Adipocyte (in vitro differentiated cells): ENCODE measurements at regions not wholly inside any gene's neighbourhood (a gene's known extent, or its start where the extent isn't known, plus 50 kb on each side); places are given as distances from the start of the nearest gene placed in this dataset.
"Not testable (repeated sequence)": the region's sequence is repeated elsewhere in the genome, so short reads cannot be mapped to it uniquely, and the experiment has no call there.

Source experiments
- DNase-seq: peaks from one replicate; pipeline ENCODE4 v3.0.0-alpha.2; 2015; ENCODE audit warnings: low read depth
- H3K27me3 ChIP-seq: replicated peaks from 2 replicates; pipeline ENCODE4 v1.7.0; 2013; ENCODE audit warnings: mild to moderate bottlenecking, low read length, moderate library complexity; ENCODE audit not compliant: control insufficient read depth, insufficient read depth
- H3K36me3 ChIP-seq: 2 replicates; pipeline ENCODE4 v1.7.0; 2013; ENCODE audit warnings: low read length, mild to moderate bottlenecking, moderate library complexity; ENCODE audit not compliant: control insufficient read depth, insufficient read depth, severe bottlenecking
- H3K4me1 ChIP-seq: 2 replicates; pipeline ENCODE4 v1.7.0; 2013; ENCODE audit warnings: mild to moderate bottlenecking, low read length, moderate library complexity; ENCODE audit not compliant: control insufficient read depth, insufficient read depth
- H3K4me3 ChIP-seq: 2 replicates; pipeline ENCODE4 v1.7.0; 2013; ENCODE audit warnings: mild to moderate bottlenecking, low read length, moderate library complexity
- H3K9ac ChIP-seq: 2 replicates; pipeline ENCODE4 v1.7.0; 2013; ENCODE audit warnings: mild to moderate bottlenecking, low read length, moderate library complexity
- H3K9me3 ChIP-seq: 2 replicates; pipeline ENCODE4 v1.7.0; 2013; ENCODE audit warnings: mild to moderate bottlenecking, low read length, moderate library complexity; ENCODE audit not compliant: control insufficient read depth

GRCh38 chr3:78494851-78495250 is 1272.9 kb downstream of the ROBO1 start:
- Histone ChIP-seq H3K36me3 (no peaks in the 10 kb centered on the region), H3K27me3 (no peaks in the 10 kb centered on the region), H3K4me1 (peaks cover 7% of the 10 kb centered on the region), H3K9me3 (no peaks in the 10 kb centered on the region), H3K4me3 (no peak overlapping the region), H3K9ac (no peak overlapping the region)
- no peak for DNase-seq

- H3K4me1 ChIP-seq, result peaks cover 7% of the 10 kb centered on the region
- no peaks in the 10 kb centered on the region for H3K9me3 ChIP-seq
- H3K36me3 ChIP-seq, result no peaks in the 10 kb centered on the region
- no peak for DNase-seq
- H3K9ac ChIP-seq, result no peak overlapping the region
- no peak overlapping the region for H3K4me3 ChIP-seq
- no peaks in the 10 kb centered on the region for H3K27me3 ChIP-seq
These were observed 1272.5 kb downstream of the ROBO1 start for GRCh38 chr3:78495301-78495700.

- no peaks in the 10 kb centered on the region for H3K36me3 ChIP-seq
- no peak overlapping the region for H3K9ac ChIP-seq
- H3K9me3 ChIP-seq, result no peaks in the 10 kb centered on the region
- no peak overlapping the region for H3K4me3 ChIP-seq
- DNase-seq, result no peak
- no peaks in the 10 kb centered on the region for H3K27me3 ChIP-seq
- peaks cover 7% of the 10 kb centered on the region for H3K4me1 ChIP-seq
These were observed 1271.3 kb downstream of the ROBO1 start for GRCh38 chr3:78496501-78496900.

GRCh38 chr3:78497021-78497420 is 1270.8 kb downstream of the ROBO1 start:
- Histone ChIP-seq H3K9me3 (no peaks in the 10 kb centered on the region), H3K4me3 (no peak overlapping the region)

GRCh38 chr3:78497767-78498166 is 1270.0 kb downstream of the ROBO1 start:
- Histone ChIP-seq H3K4me3 (no peak overlapping the region), H3K27me3 (no peaks in the 10 kb centered on the region), H3K9me3 (no peaks in the 10 kb centered on the region), H3K36me3 (no peaks in the 10 kb centered on the region), H3K4me1 (peaks cover 7% of the 10 kb centered on the region), H3K9ac (no peak overlapping the region)
- DNase-seq, result peak; percentile 44

More at GRCh38 chr3:78497021-78497420, 1270.8 kb downstream of the ROBO1 start:
- Histone ChIP-seq H3K27me3 (no peaks in the 10 kb centered on the region), H3K4me1 (peaks cover 7% of the 10 kb centered on the region), H3K9ac (no peak overlapping the region), H3K36me3 (no peaks in the 10 kb centered on the region)
- DNase-seq, result peak; percentile 25

GRCh38 chr3:78506061-78506460 is 1261.7 kb downstream of the ROBO1 start:
- Histone ChIP-seq H3K27me3 (no peaks in the 10 kb centered on the region), H3K4me3 (no peak overlapping the region), H3K4me1 (no peaks in the 10 kb centered on the region), H3K36me3 (no peaks in the 10 kb centered on the region), H3K9ac (no peak overlapping the region), H3K9me3 (no peaks in the 10 kb centered on the region)
- DNase-seq, result no peak

- Histone ChIP-seq H3K27me3 (no peaks in the 10 kb centered on the region), H3K4me3 (no peak overlapping the region), H3K36me3 (no peaks in the 10 kb centered on the region), H3K9ac (no peak overlapping the region), H3K4me1 (no peaks in the 10 kb centered on the region), H3K9me3 (no peaks in the 10 kb centered on the region)
- DNase-seq, result peak; percentile 25
These were observed 1261.1 kb downstream of the ROBO1 start for GRCh38 chr3:78506581-78507195.

- Histone ChIP-seq H3K9ac (no peak overlapping the region), H3K36me3 (no peaks in the 10 kb centered on the region), H3K27me3 (no peaks in the 10 kb centered on the region), H3K4me3 (no peak overlapping the region), H3K4me1 (no peaks in the 10 kb centered on the region), H3K9me3 (no peaks in the 10 kb centered on the region)
- peak; percentile 21 for DNase-seq
These were observed 1260.4 kb downstream of the ROBO1 start for GRCh38 chr3:78507196-78507984.

GRCh38 chr3:78511840-78512239 is 1256.0 kb downstream of the ROBO1 start:
- H3K9ac ChIP-seq, result no peak overlapping the region
- H3K4me1 ChIP-seq, result no peaks in the 10 kb centered on the region
- H3K36me3 ChIP-seq, result no peaks in the 10 kb centered on the region
- H3K9me3 ChIP-seq, result no peaks in the 10 kb centered on the region
- no peaks in the 10 kb centered on the region for H3K27me3 ChIP-seq
- no peak for DNase-seq
- H3K4me3 ChIP-seq, result no peak overlapping the region

GRCh38 chr3:78512786-78513185 is 1255.0 kb downstream of the ROBO1 start:
- not testable (repeated sequence) for H3K27me3 ChIP-seq, H3K36me3 ChIP-seq, H3K4me1 ChIP-seq, H3K9me3 ChIP-seq, H3K9ac ChIP-seq, DNase-seq, H3K4me3 ChIP-seq

- Histone ChIP-seq H3K4me1 (peaks cover 3% of the 10 kb centered on the region), H3K9ac (no peak overlapping the region), H3K36me3 (no peaks in the 10 kb centered on the region), H3K27me3 (no peaks in the 10 kb centered on the region), H3K4me3 (no peak overlapping the region), H3K9me3 (no peaks in the 10 kb centered on the region)
- DNase-seq, result no peak
These were observed 1251.4 kb downstream of the ROBO1 start for GRCh38 chr3:78516437-78516836.
